Spleen (tissue), 7 donors: ENCODE measurements at regions not wholly inside any gene's neighbourhood (a gene's known extent, or its start where the extent isn't known, plus 50 kb on each side); places are given as distances from the start of the nearest gene placed in this dataset.

ENCODE experiments used
- CTCF ChIP-seq, 11 experiments: fragments of 200-600 bp in 7 of 11; fragments of 450-650 bp in 4 of 11; sonication (generic) in 4 of 11; IDR thresholded peaks in 8 of 11; conservative IDR thresholded peaks in 3 of 11; 1 replicate in 7 of 11; 2 replicates in 4 of 11; pipeline versions ENCODE4 v1.4.0 to v1.8.0; 2016 to 2021; ENCODE audit warnings: antibody characterized with exemption in 11 of 11, inconsistent platforms in 4 of 11, mild to moderate bottlenecking in 1 of 11
- POLR2AphosphoS5 ChIP-seq, 3 donors: sonication (generic); formaldehyde crosslinking; IDR thresholded peaks; one replicate each; pipeline ENCODE4 v1.5.1; 2017; ENCODE audit warnings: antibody characterized with exemption in 3 of 3
- donor health status: DM: no; HTN: no; CAD: no; lungs with moderate emphysema.
- donor health status: DM: no; HTN: no; CAD: no.
- donor health status: DM: no; HTN: no; CAD: no.

- TF ChIP-seq CTCF (IDR thresholded peaks at IDR 0.05 in 8 of 11, conservative IDR thresholded peaks at IDR 0.05 in 3 of 11) = no peak
- TF ChIP-seq POLR2AphosphoS5 (IDR thresholded peaks at IDR 0.05) = no peak
Measured at GRCh38 chr4:33184657-33185290, 2464.6 kb downstream of the PCDH7 start.
